GM19455 (cell line): ENCODE measurements at regions not wholly inside any gene's neighbourhood (a gene's known extent, or its start where the extent isn't known, plus 50 kb on each side); places are given as distances from the start of the nearest gene placed in this dataset.
"Not testable (repeated sequence)": the region's sequence is repeated elsewhere in the genome, so short reads cannot be mapped to it uniquely, and the experiment has no call there.

Experiments
- ATAC-seq: cut with Tn5 transposase; IDR thresholded peaks from one replicate; pipeline ENCODE4 v1.9.1; 2021; ENCODE audit not compliant: unreplicated experiment

- not testable (repeated sequence) for ATAC-seq
These were observed 65.1 kb upstream of the SLC13A1 start for GRCh38 chr7:123264820-123265219.

GRCh38 chr7:123260428-123260960 is 60.7 kb upstream of the SLC13A1 start:
- ATAC-seq, result no peak

GRCh38 chr7:123259759-123260158 is 60.0 kb upstream of the SLC13A1 start:
- no peak for ATAC-seq
